CD4-positive, alpha-beta T cell treated with Interleukin-4 for 1 hour (primary cell): ENCODE measurements at regions not wholly inside any gene's neighbourhood (a gene's known extent, or its start where the extent isn't known, plus 50 kb on each side); places are given as distances from the start of the nearest gene placed in this dataset.
"Not testable (repeated sequence)": the region's sequence is repeated elsewhere in the genome, so short reads cannot be mapped to it uniquely, and the experiment has no call there.

Source experiments
- DNase-seq, 2 donors: peaks; one replicate each; pipeline ENCODE4 v3.0.0-alpha.2; 2020 to 2022

DNA sequence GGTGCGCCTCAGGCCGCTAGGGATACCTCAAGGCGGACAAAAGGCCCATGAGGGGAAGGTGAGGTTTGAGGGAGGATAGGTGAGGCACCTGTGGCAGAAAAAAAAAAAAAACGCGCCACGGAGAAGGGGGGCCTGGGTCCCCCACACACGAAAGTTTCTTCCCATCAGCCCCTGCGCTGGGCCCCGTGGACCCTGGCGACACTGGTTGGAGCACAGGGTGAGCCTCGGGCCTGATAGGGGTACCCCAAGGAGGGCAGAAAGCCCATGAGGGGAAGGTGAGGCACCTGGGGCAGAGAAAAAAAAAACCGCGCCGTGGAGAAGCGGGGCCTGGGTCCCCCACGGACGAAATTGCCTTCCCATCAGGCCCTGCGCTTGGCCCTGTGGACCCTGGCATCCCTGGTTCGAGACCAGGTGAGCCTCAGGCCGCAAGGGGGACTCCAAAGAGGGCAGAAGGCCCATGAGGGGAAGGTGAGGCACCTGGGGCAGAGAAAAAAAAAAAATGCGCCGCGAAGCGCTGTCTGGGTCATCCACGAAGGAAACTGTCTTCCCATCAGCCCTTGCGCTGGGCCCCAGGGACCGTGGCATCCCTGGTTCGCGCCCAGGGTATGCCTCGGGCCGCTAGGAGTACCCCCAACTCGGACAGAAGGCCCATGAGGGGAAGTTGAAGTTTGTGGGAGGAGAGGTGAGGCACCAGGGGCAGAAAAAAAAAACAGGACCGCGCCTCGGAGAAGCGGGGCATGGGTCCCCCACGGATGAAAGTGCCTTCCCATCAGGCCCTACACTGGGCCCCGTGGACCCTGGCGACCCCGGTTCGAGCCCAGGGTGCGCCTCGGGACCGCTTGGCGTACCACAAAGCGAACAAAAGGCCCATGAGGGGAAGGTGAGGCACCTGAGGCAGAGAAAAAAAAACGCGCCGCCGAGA is 226.2 kb downstream of the CCDC74A start:
- DNase-seq: no peak

DNA sequence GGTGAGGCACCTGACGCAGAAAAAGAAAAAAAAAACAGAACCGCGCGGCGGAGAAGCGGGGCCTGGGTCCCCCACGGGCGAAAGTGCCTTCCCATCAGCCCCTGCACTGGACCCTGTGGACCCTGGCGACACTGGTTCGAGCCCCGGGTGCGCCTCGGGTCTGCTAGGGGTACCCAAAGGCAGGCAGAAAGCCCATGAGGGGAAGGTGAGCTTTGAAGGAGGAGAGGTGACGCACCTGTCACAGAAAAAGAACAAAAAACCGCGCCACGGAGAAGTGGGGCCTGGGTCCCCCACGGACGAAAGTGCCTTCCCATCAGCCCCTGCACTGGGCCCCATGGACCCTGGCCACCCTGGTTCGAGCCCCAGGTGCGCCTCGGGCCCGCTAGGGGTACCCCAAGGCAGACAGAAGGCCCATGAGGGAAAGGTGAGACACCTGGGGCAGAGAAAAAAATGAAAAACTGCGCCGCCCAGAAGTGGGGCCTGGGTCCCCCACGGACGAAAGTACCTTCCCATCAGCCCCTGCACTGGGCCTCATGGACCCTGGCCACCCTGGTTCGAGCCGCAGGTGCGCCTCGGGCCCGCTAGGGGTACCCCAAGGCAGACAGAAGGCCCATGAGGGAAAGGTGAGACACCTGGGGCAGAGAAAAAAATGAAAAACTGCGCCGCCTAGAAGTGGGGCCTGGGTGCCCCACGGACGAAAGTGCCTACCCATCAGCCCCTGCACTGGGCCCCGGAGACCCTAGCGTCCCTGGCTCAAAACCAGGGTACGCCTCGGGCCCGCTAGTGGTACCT is 227.4 kb downstream of the CCDC74A start:
- DNase-seq: no peak

DNA sequence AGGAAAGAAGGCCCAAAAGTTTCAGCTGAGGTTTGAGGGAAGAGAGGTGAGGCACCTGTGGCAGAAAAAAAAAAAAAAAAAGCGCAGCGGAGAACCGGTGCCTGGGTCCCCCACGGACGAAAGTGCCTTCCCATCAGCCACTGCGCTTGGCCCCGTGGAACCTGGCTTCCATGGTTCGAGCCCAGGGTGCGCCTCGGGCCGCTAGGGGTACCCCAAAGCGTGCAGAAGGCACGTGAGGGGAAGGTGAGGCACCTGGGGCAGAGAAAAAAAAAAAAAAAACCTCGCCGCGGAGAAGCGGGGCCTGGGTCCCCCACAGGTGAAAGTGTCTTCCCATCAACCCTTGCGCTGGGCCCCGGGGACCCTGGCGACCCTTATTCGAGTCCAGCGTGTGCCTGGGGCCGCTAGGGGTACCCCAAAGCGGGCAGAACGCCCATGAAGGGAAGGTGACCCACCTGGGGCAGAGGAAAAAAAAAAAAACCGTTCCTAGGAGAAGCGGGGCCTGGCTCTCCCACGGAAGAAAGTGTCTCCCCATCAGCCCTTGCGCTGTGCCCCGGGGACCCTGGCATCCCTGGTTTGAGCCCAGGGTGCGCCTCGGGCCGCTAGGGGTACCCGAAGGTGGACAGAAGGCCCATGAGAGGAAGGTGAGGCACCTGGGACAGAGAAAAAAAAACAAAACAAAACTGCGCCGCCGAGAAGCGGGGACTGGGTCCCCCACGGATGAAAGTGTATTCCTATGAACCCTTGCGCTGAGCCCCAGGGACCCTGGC is 228.6 kb downstream of the CCDC74A start:
- DNase-seq: no peak

DNA sequence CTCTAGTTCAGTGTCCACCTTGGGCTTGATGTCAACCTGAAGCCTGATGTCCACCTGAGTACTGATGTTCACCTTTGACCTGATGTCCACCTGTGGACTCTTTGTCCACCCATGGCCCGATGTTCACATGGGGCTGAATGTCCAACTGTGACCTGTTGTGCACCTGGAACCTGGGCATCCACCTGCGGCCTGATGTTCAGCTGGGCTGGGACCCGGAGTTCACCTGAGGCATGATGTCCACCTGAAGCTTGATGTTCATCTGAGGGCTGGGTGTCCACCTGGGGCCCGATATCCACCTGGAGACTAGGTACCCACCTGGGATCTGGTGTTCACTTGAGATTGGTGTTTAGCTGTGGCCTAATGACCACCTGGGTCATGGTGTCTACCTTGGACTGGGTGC is 231.3 kb downstream of the CCDC74A start:
- not testable (repeated sequence) for DNase-seq

DNA sequence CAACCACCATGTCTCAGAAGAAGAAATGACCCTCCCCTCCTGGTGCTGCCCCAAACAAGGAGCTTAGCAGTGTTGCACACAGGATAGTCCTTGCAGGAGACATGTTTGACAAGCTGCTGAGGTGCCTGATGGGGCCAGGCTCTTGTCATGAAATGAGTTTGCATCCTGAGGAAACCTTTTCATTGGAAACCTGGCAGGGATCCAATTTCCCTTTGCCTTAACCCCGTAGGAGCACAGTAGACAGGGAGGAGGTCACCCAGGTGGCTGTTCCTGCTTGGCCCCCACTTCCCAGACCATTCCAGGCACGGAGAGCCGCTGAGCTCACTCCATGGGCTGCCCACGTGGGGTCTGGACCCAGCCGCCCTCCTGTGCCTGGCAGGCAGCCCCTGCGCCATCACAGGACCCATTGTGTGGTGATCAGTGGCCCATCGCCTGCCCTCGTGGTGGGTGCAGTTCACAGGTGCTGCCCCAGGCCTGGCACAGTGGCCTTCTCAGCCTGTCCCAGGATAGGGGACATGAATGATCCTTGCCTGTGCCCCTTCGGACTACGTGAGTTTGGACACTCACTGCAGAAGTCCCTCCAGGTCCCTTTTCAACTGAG is 247.4 kb downstream of the CCDC74A start:
- DNase-seq: not testable (repeated sequence)

DNA sequence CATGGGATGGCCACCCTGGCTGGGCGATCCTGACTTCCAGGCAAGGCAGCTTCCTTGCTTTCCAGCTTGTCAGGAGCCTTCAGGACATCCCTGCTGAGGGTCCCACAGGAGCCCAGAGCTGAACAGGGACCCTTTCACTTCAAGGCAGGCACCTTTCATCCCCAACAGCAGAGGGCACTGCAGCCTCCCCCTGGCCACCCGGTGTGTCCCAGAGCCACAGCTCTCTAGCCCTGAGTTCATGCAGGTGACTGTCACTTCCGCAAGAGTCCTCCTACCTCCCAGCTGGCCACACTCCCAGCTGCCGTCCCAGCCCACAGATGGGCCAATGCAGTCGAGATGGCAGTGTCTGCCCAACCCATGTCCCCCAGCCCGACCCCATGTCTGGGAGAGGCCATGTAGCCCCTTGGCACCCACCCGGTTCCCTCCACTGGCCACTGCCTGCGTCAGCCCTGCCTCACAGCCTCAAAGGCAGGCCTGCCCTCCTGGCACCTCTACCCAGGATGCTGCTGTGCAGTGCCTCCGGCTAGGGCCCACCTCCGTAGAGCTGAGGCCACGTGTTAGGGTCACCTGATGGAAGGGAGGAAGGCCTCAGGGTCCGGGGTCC is 248.3 kb downstream of the CCDC74A start:
- not testable (repeated sequence) for DNase-seq

DNA sequence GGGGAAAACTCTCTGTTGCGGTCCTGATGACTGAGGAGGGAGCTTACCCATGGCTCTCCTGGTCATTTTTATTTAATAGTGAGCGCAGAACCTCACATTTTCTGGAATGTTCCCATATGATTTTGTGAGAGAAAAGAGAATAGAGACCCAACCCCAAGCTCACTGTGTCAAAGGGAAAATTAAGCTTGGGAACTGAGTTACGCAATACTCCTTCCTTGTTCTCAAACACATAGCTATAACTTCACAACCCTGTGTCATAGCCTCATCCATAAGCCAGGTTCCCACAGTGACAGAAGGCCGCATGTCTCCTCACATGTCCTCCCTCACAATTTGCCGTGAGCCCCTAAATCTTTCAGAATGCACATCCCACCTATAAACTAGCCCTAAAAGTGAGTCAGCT is 252.8 kb downstream of the CCDC74A start:
- not testable (repeated sequence) for DNase-seq

DNA sequence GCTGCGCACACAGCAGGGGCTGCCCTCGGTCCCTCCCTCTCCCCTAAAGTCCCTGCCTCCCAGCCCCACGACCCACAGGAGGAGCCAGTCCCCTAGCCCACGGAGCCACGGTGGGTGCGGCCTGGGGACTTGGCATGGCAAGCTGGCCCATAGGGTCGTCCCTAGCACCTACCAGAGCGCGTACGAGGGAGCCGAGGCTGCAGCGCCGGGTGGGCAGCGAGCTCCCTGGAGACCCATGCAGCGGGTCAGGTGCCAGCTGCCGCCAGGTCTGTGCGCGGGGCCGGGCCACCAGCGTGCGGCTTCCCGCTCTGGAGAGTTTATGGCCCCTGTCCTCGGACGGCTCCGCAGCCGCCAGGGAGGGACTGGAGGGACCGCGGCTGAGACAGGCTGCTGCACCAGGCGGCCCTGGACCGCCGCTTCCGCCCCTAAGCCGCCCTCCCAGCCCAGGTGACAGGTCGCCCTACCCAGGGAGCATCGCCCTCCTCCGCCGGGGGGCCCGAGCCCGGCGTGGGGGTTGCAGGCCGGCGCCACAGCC is 273.6 kb downstream of the CCDC74A start:
- DNase-seq: no peak

DNA sequence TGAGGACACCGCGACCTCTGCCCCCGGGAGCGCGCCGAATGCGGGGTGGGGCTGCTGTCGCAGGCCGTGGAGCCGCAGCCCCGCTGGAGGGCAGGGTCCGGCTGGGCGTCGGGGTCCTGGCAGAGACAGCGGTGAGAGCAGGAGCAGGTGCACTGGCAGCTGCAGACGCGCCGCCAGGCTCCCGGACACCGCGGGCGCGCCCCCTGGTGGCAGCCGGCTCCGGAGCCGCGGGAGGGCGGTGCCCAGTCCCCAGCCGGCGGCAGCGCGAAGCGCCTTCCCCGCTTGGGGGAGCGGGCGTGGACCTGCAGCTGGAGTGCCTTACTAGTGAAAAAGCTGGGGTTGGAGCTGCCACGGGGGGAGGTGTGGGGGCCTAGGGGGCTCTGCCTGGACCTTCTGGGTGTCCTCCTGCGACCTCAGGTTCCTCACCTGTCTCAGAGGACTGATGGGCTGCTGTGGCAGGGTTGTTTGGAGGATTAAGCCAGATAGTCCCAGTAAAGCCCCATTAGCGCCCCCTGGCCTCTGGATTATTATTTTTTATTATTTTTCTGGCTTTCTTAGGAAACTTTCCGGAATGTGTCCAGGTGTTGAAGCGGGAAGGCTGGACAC is 274.2 kb downstream of the CCDC74A start:
- peak; percentile 70 to 75 for DNase-seq

DNA sequence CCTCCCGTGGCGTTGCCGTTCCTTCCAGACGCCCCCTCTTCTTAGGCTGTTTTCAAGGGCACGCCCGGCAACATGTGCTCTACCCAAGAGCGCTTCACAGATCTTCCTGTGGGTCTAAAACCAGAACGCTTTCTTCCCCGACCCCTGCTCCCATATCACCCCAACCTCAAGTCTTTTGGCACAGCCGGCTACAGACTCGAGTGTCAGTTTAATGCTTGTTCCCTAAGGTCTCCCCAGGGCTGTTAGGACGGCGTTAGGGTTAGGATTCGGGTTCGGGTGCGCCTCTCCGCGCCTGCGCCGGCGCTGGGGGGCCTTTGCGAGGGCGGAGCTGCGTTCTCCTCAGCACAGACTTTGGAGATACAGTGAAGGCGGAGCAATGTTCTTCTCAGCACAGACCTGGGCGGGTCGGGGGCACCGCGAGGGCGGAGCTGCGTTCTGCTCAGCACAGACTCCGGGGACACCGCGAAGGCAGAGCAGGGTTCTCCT is 274.7 kb downstream of the CCDC74A start:
- DNase-seq: peak; percentile 28 to 33

DNA sequence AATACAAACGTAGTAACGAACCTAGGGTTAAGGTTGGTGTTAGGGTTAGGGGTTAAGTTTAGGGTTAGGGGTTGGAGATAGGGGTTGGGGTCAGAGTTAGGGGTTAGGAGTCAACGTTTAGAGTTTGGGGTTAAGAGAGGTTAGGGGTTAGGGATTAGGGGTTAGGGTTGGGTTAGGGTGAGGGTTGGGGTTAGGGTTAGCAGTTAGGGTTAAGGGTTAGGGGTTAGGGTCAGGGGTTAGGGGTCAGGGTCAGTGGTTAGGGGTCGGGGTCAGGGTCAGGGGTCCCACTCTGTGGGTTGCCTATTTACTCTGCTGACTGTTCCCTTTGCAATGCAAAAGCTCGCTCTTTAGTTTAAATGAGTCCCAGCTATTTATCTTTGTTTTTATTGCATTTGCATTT is 275.5 kb downstream of the CCDC74A start:
- DNase-seq: not testable (repeated sequence)

DNA sequence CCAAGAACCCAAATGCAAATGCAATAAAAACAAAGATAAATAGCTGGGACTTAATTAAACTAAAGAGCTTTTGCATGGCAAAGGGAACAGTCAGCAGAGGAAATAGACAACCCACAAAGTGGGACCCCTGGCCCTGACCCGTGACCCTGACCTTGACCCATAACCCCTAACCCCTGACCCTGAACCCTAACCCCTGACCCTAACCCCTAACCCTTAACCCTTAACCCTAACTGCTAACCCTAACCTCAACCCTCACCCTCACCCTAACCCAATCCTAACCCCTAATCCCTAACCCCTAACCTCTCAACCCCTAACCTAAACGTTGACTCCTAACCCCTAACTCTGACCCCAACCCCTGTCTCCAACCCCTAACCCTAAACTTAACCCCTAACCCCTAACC is 284.9 kb downstream of the CCDC74A start:
- not testable (repeated sequence) for DNase-seq

DNA sequence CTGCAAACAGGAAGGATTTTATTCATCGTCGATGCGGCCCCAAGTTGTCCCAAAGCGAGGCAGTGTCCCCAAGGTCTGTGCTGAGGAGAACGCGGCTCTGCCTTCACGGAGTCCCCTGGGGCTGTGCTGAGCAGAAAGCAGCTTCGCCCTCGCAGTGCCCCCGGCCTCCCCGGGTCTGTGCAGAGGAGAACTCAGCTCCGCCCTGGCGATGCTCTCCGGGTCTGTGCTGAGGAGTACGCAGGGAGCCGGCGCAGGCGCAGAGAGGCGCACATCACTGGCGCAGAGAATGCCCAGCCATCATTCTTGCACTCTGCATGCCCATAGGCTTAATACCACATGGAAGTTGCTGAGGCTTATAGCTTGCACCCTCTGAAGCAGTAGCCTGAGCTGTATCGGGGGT is 285.7 kb downstream of the CCDC74A start:
- DNase-seq: not testable (repeated sequence)

DNA sequence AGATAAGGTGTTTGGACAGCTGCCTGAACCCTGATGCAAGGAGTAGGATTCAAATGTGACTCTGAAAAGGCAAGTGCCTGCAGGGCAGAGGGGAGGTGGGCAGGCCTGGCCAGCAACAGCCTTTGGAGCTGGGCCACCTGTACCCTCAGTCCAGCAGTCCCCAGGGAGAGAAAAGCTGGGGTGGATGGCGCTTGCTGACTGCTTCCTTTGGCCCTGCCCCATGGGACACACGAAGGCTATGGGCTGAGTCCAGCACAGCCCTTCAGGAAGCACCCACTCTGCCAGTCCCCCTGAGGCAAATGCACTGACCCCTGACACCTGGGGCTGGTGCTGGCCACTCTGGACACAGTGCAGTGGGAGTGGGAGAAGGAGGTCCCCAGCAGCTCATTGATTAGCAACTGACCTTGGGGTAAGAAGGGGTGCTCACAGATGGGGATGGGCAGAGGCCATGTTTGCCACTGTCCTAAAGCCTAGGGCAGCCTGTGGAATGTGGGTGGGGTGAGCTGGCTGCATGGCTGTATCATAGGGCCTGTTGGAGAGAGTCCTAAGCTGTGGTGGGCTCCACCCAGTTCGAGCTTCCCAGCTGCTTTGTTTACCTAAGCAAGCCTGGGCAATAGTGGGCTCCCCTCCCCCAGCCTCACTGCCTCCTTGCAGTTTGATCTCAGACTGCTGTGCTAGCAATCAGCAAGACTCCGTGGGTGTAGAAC is 290.7 kb downstream of the CCDC74A start:
- DNase-seq: not testable (repeated sequence)

DNA sequence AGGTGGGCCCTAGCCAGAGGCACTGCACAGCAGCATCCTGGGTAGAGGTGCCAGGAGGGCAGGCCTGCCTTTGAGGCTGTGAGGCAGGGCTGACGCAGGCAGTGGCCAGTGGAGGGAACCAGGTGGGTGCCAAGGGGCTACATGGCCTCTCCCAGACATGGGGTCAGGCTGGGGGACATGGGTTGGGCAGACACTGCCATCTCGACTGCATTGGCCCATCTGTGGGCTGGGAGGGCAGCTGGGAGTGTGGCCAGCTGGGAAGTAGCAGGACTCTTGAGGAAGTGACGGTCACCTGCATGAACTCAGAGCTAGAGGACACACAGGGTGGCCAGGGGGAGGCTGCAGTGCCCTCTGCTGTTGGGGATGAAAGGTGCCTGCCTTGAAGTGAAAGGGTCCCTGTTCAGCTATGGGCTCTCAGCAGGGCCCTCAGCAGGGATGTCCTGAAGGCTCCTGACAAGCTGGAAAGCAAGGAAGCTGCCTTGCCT is 294.6 kb downstream of the CCDC74A start:
- DNase-seq: not testable (repeated sequence)

DNA sequence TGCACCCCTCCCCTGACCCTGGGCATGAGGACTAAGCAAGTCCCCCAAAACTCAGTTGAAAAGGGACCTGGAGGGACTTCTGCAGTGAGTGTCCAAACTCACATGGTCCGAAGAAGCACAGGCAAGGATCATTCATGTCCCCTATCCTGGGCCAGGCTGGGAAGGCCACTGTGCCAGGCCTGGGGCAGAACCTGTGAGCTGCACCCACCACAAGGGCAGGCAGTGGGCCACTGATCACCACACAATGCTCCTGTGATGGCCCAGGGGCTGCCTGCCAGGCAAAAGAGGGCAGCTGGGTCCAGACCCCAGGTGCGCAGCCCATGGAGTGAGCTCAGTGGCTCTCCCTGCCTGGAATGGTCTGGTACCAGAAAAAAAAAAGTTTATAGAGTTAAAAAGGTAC is 295.4 kb downstream of the CCDC74A start:
- DNase-seq: not testable (repeated sequence)

DNA sequence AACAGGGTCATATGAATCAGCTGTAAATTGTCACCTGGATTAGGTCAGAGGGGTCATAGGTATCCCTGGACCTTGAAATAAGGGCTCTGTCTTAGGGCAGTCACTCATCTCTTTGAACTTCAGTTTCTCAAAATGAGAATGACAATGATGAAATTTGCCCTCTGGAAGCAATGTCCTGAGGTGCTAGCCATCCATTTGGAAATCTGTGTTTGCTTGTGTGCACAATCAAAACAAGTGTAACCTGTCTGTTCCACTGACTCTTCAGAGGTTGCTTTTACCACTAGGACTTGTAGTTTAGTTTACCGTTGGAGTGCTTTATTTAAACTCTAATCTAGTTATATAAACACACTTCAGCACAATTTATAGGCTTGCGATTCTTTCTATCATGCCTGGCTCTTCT is 297.3 kb downstream of the CCDC74A start:
- DNase-seq: not testable (repeated sequence)

DNA sequence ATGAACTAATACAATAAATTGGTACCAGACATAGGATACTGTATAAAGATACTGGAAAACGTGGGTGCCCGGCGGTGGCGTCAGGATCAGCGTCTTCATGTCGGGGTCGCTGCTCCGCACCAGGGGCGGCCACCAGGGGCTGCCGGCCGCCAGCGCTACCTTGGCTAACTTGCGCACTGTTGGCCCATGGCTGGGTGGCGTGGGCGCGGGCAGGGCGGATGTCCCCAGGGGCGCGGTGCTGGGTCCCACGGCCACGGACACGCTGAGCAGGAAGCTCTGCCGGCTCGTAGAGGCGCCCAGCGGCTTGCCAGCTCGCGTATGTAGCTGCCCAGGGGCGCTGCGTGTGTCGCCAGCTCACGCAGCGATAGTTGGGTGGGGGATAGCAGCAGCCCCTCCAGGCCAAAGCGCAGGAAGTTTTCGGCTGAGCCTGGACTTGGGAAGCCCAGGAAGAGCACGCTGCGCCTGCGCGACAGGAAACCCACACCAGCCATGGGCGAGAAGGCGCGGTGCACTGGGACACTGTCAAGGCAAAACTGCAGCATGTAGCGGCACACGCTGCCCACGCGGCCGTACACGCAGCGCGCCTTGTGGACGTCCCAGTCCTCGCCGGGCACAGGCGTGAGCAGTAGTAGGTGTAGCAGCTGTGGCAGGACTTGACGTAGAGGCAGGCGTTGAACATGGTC is 299.9 kb downstream of the CCDC74A start:
- DNase-seq: no peak

DNA sequence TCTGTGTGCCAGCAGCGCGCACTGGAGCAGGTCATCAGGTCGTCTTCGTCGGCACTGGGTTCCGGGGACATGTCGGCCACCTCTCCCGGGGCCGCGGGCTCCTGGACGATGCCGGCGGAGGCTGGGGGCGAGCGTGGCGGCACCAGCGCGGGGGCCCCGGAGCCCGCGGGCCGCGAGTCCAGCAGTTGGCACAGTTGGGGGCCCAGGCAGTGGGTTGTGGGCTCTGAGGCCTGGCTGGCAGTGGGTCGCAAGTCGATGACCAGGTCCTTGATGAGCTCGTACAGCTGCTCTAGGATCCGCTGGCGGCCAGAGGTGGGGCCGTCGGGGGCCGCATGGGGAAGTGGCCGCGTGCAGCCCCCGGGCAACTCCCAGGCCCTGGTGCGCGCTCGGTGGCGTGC is 300.5 kb downstream of the CCDC74A start:
- DNase-seq: no peak
